ENCODE measurements at regions not wholly inside any gene's neighbourhood (a gene's known extent, or its start where the extent isn't known, plus 50 kb on each side); places are given as distances from the start of the nearest gene placed in this dataset.

DNA sequence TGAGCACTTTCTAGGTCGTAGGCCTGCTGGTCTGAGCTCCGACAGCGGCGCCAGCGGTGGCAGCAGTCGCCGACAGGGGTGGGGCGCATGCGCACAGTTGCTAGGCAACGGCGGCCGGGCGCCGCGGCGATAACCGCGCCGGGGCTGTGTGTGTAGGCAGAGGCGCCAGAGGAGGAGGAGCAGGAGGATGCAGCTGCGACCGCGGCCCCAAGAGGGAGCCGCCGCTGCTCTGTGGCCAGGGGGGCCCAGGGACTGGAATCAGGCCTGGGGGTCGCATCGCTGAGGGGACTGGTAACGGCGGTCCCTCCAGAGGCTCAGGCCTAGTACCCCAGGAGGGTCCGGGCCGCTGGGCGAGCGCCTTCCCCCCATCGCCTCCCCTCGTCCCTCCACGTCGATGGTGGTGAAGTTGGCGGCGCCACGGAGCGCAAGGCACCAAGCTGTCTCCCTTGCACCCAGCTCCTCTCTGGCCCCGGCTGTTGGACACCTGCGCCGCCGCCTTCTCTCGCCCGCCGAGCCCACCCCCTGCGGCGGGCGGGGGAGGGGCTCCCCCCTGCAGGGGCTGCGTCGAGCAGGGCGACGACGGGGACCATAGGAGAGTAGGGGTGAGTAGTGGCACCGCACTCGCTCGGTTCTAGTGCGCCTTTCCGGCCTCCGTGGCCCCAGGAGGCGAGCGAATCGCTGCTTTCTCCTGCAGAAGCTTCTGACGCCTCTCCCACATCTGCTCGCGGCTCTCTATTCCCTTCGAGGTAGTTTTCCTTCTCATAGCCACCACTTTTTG, 58.6 kb upstream of the ZC4H2 start, which contains the start of gene ZC3H12B:
Gene ZC3H12B, plus strand, starts transcription at position 159 of the 778 bp plus-strand sequence.
- peaks cover 0 to 29% (median 0%) of the 10 kb centered on the region in 7 donors for H3K27me3 ChIP-seq
- peak within 1 kb of the TSS; percentile 7 to 60 (median 54) for H3K4me3 ChIP-seq
- 1% methylated on average over 46 to 68 of the region's 69 CpGs for WGBS, 2 donors
- peak; percentile 41 to 75 for DNase-seq
- TF ChIP-seq, protein P1, sequence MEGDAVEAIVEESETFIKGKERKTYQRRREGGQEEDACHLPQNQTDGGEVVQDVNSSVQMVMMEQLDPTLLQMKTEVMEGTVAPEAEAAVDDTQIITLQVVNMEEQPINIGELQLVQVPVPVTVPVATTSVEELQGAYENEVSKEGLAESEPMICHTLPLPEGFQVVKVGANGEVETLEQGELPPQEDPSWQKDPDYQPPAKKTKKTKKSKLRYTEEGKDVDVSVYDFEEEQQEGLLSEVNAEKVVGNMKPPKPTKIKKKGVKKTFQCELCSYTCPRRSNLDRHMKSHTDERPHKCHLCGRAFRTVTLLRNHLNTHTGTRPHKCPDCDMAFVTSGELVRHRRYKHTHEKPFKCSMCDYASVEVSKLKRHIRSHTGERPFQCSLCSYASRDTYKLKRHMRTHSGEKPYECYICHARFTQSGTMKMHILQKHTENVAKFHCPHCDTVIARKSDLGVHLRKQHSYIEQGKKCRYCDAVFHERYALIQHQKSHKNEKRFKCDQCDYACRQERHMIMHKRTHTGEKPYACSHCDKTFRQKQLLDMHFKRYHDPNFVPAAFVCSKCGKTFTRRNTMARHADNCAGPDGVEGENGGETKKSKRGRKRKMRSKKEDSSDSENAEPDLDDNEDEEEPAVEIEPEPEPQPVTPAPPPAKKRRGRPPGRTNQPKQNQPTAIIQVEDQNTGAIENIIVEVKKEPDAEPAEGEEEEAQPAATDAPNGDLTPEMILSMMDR (IDR thresholded peaks at IDR 0.05) = peak in 7 of 9 donors; percentile 24 to 52 (median 37)
- no peaks in the 10 kb centered on the region for H3K9me3 ChIP-seq
- intact Hi-C loops (cut with DNase I) = loop anchor here in 1 of 10 donors (10.0 kb wide), 1 partner anchor 60 kb away; the partner anchor contains the start of gene ZC4H2
- peaks cover 0 to 5% (median 0%) of the 10 kb centered on the region in 9 donors for H3K4me1 ChIP-seq
- ATAC-seq = peak; percentile 93 to 97 (median 95)
- H3K27ac ChIP-seq = peak within 1 kb of the TSS in 9 of 10 donors; percentile 22 to 69 (median 56)
- H3K36me3 ChIP-seq = no peaks in the 10 kb centered on the region

DNA sequence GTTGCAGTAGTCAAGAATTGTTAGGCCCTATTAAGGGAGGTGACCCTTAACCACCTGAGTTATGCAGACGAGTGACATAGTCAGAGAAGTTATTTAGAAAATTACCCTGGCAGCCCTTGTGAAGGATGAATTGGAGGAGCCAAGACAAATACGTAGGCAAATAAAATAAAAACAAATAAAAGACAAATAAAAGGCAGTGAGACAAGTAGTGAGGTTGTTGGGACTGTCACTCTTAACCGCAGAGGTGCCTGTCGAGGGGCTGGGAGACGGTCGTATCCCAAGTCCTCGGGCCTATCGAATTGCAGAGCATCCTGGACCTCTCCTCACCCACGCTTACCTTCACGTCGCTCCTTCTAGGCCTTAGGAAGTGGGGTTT, 58.0 kb upstream of the ZC4H2 start:
- WGBS, 2 donors = 5 to 8% methylated on average over 10 to 11 of the region's 11 CpGs
- ATAC-seq (no peak), DNase-seq (no peak)
- Histone ChIP-seq H3K36me3 (no peaks in the 10 kb centered on the region), H3K27me3 (peaks cover 0 to 29% (median 0%) of the 10 kb centered on the region in 7 donors), H3K27ac (peak overlapping the region in 6 of 10 donors; percentile 12 to 69 (median 58)), H3K4me1 (peaks cover 0 to 5% (median 0%) of the 10 kb centered on the region in 9 donors), H3K9me3 (no peaks in the 10 kb centered on the region), H3K4me3 (peak overlapping the region; percentile 7 to 60 (median 54))
- TF ChIP-seq, protein P1 (IDR thresholded peaks at IDR 0.05) = no peak
- intact Hi-C loops (cut with DNase I) = loop anchor here in 1 of 10 donors (10.0 kb wide), 1 partner anchor 59 kb away; the partner anchor contains the start of gene ZC4H2
